PC-9 (cell line): ENCODE measurements at regions not wholly inside any gene's neighbourhood (a gene's known extent, or its start where the extent isn't known, plus 50 kb on each side); places are given as distances from the start of the nearest gene placed in this dataset.

Experiments
- CTCF ChIP-seq: fragments of 200-600 bp; sonication (generic); conservative IDR thresholded peaks from 2 replicates; pipeline ENCODE4 v1.6.1; 2017; ENCODE audit warnings: mixed run types, antibody characterized with exemption, mild to moderate bottlenecking, moderate library complexity
- EZH2 ChIP-seq: fragments of 200-600 bp; sonication (generic); IDR thresholded peaks from 2 replicates; pipeline ENCODE4 v1.8.0; 2017; ENCODE audit warnings: antibody characterized with exemption, low read depth

DNA sequence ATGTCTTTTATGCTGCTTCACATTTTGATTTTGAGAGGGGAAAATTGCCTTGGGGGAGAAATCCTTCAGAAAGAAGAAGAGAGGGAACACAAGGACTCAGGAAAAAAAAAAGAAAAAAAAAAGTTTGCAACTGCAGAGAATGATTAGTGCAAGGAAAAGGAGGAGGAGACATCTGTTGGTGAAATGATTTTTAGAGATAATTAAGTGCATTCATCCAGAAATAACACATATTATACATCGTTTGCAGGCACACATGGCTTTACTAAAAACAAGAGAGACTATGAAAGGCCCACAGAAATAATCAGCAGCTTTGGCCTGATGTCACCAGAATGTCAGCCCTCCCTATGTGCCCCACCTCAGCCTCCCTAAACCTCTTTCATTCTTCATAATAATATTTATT is 1058.2 kb downstream of the PCDH9 start:
- no peak for TF ChIP-seq CTCF
- TF ChIP-seq EZH2: no peak
